SU-DHL-6 (cell line): ENCODE measurements at regions not wholly inside any gene's neighbourhood (a gene's known extent, or its start where the extent isn't known, plus 50 kb on each side); places are given as distances from the start of the nearest gene placed in this dataset.

ENCODE experiments used
- H2AFZ ChIP-seq: fragments of 200-600 bp; sonication (generic); 2 replicates; pipeline ENCODE4 v1.6.1; 2014; ENCODE audit warnings: low read depth, mild to moderate bottlenecking, moderate library complexity, mixed read lengths, antibody characterized with exemption, low read length; ENCODE audit not compliant: severe bottlenecking
- H3F3A ChIP-seq: fragments of 200-600 bp; shearing (Covaris generic); 2 replicates; pipeline ENCODE4 v1.6.0; 2016; ENCODE audit warnings: antibody characterized with exemption, mild to moderate bottlenecking; ENCODE audit not compliant: insufficient read depth
- H3K27ac ChIP-seq: fragments of 200-600 bp; sonication (generic); 2 replicates; pipeline ENCODE4 v1.5.1; 2016; ENCODE audit warnings: low read depth, mild to moderate bottlenecking, low read length, moderate library complexity, mixed read lengths
- H3K27me3 ChIP-seq: fragments of 200-600 bp; sonication (generic), shearing (Covaris generic); 2 replicates; pipeline ENCODE4 v1.6.0; 2014; ENCODE audit warnings: mild to moderate bottlenecking, low read length
- H3K36me3 ChIP-seq: fragments of 200-600 bp; sonication (generic); 2 replicates; pipeline ENCODE4 v1.6.1; 2014; ENCODE audit warnings: mild to moderate bottlenecking, low read length, mixed read lengths
- H3K4me2 ChIP-seq: fragments of 300-600, 200-600 bp; shearing (Covaris generic), sonication (generic); 2 replicates; pipeline ENCODE4 v1.6.0; 2014; ENCODE audit warnings: low read length, low read depth, mild to moderate bottlenecking; ENCODE audit not compliant: poor library complexity, severe bottlenecking
- H3K4me3 ChIP-seq: fragments of 200-600 bp; sonication (generic); 2 replicates; pipeline ENCODE4 v1.5.1; 2014; ENCODE audit warnings: antibody characterized with exemption, low read length, mild to moderate bottlenecking, mixed read lengths; ENCODE audit not compliant: insufficient read depth, poor library complexity, severe bottlenecking
- H3K79me2 ChIP-seq: fragments of 200-600 bp; sonication (generic); 2 replicates; pipeline ENCODE4 v1.6.1; 2014; ENCODE audit warnings: mild to moderate bottlenecking, low read length, moderate library complexity; ENCODE audit not compliant: insufficient read depth
- H3K9ac ChIP-seq: fragments of 200-600 bp; sonication (generic); 2 replicates; pipeline ENCODE4 v1.7.0; 2014; ENCODE audit warnings: mild to moderate bottlenecking, low read length
- H3K9me2 ChIP-seq: fragments of 200-600 bp; sonication (generic); replicated peaks from 2 replicates; pipeline ENCODE4 v1.6.1; 2014; ENCODE audit warnings: low read length; ENCODE audit not compliant: insufficient read depth
- H3K9me3 ChIP-seq: fragments of 200-600 bp; sonication (generic); 2 replicates; pipeline ENCODE4 v1.6.1; 2014; ENCODE audit warnings: low read length, mixed read lengths; ENCODE audit not compliant: insufficient read depth
- H4K20me1 ChIP-seq: fragments of 200-600 bp; sonication (generic); 2 replicates; pipeline ENCODE4 v1.6.1; 2014; ENCODE audit warnings: low read depth, mild to moderate bottlenecking, antibody characterized with exemption, low read length, moderate library complexity, mixed read lengths
- EZH2phosphoT487 ChIP-seq: fragments of 200-600 bp; sonication (generic), shearing (Covaris generic); conservative IDR thresholded peaks from 2 replicates; pipeline ENCODE4 v1.6.1; 2018; ENCODE audit warnings: mild to moderate bottlenecking, antibody characterized with exemption, low read length, moderate library complexity, mixed read lengths
- TF ChIP-seq, protein P1 (sequence below): fragments of 200-600 bp; sonication (generic); IDR thresholded peaks from one replicate; pipeline ENCODE4 v1.5.1; 2017; ENCODE audit warnings: antibody characterized with exemption, mild to moderate bottlenecking, low read length, moderate library complexity; ENCODE audit not compliant: insufficient read depth, poor library complexity, severe bottlenecking

DNA sequence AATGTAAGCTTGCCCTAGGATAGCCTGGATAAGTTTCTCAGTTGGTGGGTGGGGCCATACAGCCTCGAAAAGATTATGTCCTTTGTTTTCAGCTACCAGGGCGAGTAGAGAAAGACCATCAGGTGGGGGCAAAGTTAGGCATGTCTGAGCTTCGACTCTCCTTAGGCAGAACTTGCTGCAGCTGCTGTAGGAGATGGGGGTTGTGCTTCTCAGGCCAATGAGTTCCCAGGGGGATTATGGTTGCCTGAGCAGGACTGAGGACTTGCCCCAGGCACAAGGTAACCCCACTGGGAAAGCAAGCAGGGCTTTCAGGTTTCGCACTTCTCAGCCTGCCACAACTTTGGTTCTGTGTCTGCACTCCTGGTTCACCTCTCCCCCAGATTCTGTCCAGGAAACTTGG, 173.4 kb upstream of the SESN3 start:
- H3K27ac ChIP-seq = no peak overlapping the region
- no peak overlapping the region for H2AFZ ChIP-seq
- no peak for TF ChIP-seq EZH2phosphoT487
- TF ChIP-seq, protein P1, sequence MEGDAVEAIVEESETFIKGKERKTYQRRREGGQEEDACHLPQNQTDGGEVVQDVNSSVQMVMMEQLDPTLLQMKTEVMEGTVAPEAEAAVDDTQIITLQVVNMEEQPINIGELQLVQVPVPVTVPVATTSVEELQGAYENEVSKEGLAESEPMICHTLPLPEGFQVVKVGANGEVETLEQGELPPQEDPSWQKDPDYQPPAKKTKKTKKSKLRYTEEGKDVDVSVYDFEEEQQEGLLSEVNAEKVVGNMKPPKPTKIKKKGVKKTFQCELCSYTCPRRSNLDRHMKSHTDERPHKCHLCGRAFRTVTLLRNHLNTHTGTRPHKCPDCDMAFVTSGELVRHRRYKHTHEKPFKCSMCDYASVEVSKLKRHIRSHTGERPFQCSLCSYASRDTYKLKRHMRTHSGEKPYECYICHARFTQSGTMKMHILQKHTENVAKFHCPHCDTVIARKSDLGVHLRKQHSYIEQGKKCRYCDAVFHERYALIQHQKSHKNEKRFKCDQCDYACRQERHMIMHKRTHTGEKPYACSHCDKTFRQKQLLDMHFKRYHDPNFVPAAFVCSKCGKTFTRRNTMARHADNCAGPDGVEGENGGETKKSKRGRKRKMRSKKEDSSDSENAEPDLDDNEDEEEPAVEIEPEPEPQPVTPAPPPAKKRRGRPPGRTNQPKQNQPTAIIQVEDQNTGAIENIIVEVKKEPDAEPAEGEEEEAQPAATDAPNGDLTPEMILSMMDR = no peak
- no peaks in the 10 kb centered on the region for H4K20me1 ChIP-seq
- H3K4me3 ChIP-seq = no peak overlapping the region
- no peaks in the 10 kb centered on the region for H3K36me3 ChIP-seq
- H3K9me2 ChIP-seq = no peaks in the 10 kb centered on the region
- H3K79me2 ChIP-seq = no peaks in the 10 kb centered on the region
- H3K9ac ChIP-seq = no peak overlapping the region
- H3K4me2 ChIP-seq = no peak overlapping the region
- H3F3A ChIP-seq = no peaks in the 10 kb centered on the region
- H3K27me3 ChIP-seq = no peaks in the 10 kb centered on the region
- no peaks in the 10 kb centered on the region for H3K9me3 ChIP-seq

DNA sequence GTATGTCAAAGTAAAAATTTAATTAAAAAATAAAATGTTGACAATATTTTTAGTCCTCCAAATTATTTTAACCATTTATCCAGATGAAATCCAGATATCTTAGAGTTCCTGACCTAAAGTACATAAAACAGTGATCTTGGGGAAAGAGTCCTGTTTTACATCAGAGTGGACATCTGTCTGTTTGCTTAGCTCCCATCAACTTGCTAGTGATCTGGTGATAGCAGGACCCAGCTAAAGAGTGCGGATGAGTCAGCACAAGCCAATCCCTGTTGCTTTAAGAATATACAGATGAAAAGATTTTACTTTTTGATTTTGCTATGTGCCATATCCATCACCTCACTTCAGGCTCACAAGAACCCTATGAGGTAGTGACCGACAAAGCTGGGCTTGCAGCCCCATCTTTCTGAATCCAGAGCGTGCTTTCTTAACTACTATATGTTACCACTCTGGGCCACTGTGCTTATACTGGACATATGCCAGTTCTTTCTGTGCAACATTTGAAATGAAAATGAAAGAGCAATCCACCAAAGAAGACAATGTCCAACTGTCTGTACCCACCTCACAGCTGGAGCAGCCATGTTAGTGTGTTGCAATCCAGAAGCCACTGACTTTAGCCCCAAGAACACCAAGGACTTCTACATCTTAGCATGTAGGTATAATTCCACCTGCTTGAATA, 167.6 kb upstream of the SESN3 start:
- no peak overlapping the region for H3K4me3 ChIP-seq
- TF ChIP-seq, protein P1 = no peak
- no peak for TF ChIP-seq EZH2phosphoT487
- H3K27me3 ChIP-seq = no peaks in the 10 kb centered on the region
- no peak overlapping the region for H2AFZ ChIP-seq
- no peaks in the 10 kb centered on the region for H3K9me3 ChIP-seq
- no peaks in the 10 kb centered on the region for H3K9me2 ChIP-seq
- no peak overlapping the region for H3K27ac ChIP-seq
- no peak overlapping the region for H3K4me2 ChIP-seq
- H4K20me1 ChIP-seq = no peaks in the 10 kb centered on the region
- no peaks in the 10 kb centered on the region for H3K36me3 ChIP-seq
- H3F3A ChIP-seq = no peaks in the 10 kb centered on the region
- no peaks in the 10 kb centered on the region for H3K79me2 ChIP-seq
- H3K9ac ChIP-seq = no peak overlapping the region

DNA sequence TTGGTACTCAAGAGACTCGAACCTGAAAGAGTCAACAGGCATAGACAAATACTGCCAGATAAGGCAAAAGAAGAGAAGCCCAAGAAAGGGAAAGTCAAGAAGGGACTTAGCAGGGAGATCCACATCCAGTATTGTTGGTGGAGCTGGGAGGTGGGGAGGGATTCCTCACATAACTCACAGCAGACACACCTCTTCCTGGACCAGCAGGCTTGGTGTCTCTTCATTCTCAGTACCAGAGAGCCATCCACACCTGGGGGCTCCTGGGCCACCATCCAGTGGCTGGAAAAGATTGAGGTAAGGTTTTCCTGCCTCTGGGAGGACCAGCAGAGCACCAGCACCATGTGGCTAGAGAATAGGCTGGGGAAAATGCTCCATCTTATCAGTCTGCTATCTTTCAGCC, 161.6 kb upstream of the SESN3 start:
- H3K9me2 ChIP-seq = no peaks in the 10 kb centered on the region
- H3K9ac ChIP-seq = no peak overlapping the region
- H3K9me3 ChIP-seq = no peaks in the 10 kb centered on the region
- H2AFZ ChIP-seq = no peak overlapping the region
- no peaks in the 10 kb centered on the region for H3K36me3 ChIP-seq
- H3K27me3 ChIP-seq = no peaks in the 10 kb centered on the region
- H3K4me2 ChIP-seq = no peak overlapping the region
- H3K4me3 ChIP-seq = no peak overlapping the region
- H4K20me1 ChIP-seq = no peaks in the 10 kb centered on the region
- H3K79me2 ChIP-seq = no peaks in the 10 kb centered on the region
- H3F3A ChIP-seq = no peaks in the 10 kb centered on the region
- no peak for TF ChIP-seq EZH2phosphoT487
- TF ChIP-seq, protein P1 = no peak
- H3K27ac ChIP-seq = no peak overlapping the region
